ENCODE measurements at regions not wholly inside any gene's neighbourhood (a gene's known extent, or its start where the extent isn't known, plus 50 kb on each side); places are given as distances from the start of the nearest gene placed in this dataset.

DNA sequence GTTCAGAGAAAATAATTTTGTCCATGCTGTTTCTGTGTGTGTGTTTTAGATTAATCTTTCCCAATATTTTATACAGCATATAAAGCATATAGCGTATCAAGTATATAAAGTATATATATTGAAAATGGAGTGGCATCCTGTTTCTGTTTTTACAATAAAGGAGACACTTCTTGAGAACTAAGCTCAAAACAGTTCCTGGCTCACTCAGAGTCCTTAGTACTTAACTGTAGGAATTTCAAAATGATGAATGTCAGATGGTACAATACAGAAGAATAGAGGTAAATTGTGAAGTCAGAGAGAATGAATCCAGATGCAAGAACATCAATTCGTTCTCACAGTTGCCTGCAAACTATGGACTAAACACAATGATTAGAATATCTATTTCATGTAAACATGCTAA lies 68.7 kb upstream of the TAS2R1 start:
- Histone ChIP-seq H3K4me3 (replicated peaks in 1 of 3; ENCODE audit: insufficient read depth in 1 of 3, low read depth in 2 of 3, low read length in 3 of 3) (no peak overlapping the region), H3K9ac (ENCODE audit: insufficient read depth, low read depth, low read length) (no peak overlapping the region), H3K9me3 (ENCODE audit: low read length) (no peaks in the 10 kb centered on the region), H3K27ac (ENCODE audit: extremely low read length, insufficient read depth, low read length) (no peak overlapping the region), H3K79me2 (ENCODE audit: insufficient read depth, low read length) (no peaks in the 10 kb centered on the region), H2AFZ (ENCODE audit: low read length) (no peak overlapping the region), H3K36me3 (replicated peaks in 1 of 2; ENCODE audit: control insufficient read depth in 1 of 2, insufficient read depth in 2 of 2, low read length in 2 of 2) (no peaks in the 10 kb centered on the region), H3K27me3 (ENCODE audit: control insufficient read depth in 1 of 2, insufficient read depth in 2 of 2, low read length in 2 of 2) (no peaks in the 10 kb centered on the region; a peak in 1 of 5 replicates), H3K4me1 (ENCODE audit: insufficient read depth, low read length) (no peaks in the 10 kb centered on the region), H4K20me1 (ENCODE audit: insufficient read depth, low read length) (no peaks in the 10 kb centered on the region), H3K4me2 (ENCODE audit: low read depth, low read length) (no peak overlapping the region)
- TF ChIP-seq, protein P1, sequence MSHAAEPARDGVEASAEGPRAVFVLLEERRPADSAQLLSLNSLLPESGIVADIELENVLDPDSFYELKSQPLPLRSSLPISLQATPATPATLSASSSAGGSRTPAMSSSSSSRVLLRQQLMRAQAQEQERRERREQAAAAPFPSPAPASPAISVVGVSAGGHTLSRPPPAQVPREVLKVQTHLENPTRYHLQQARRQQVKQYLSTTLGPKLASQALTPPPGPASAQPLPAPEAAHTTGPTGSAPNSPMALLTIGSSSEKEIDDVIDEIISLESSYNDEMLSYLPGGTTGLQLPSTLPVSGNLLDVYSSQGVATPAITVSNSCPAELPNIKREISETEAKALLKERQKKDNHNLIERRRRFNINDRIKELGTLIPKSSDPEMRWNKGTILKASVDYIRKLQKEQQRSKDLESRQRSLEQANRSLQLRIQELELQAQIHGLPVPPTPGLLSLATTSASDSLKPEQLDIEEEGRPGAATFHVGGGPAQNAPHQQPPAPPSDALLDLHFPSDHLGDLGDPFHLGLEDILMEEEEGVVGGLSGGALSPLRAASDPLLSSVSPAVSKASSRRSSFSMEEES (CRISPR knock-in tag; IDR thresholded peaks at IDR 0.05), result no peak
- 39% methylated on average over 2 of the region's 2 CpGs for WGBS (ENCODE audit: low lambda C conversion rate)
- CTCF ChIA-PET (ENCODE audit: low intra/inter-chr PET ratio, low total read pairs), result no interaction called here
- BruUV-seq (replicated peaks), result no TSS peak
- no peak for DNase-seq (ENCODE audit: low spot score)
- ATAC-seq, result no peak
- in situ Hi-C loops (cut with HindIII; ENCODE audit: extremely low pct_ligation_motif_present, low pct_unique_long_range_greater_than_20kb), result no loop called here
- POLR2A ChIA-PET, result no interaction called here
- FAIRE-seq, result no peak
- intact Hi-C loops (cut with micrococcal nuclease; ENCODE audit: unreplicated experiment), result no loop called here

DNA sequence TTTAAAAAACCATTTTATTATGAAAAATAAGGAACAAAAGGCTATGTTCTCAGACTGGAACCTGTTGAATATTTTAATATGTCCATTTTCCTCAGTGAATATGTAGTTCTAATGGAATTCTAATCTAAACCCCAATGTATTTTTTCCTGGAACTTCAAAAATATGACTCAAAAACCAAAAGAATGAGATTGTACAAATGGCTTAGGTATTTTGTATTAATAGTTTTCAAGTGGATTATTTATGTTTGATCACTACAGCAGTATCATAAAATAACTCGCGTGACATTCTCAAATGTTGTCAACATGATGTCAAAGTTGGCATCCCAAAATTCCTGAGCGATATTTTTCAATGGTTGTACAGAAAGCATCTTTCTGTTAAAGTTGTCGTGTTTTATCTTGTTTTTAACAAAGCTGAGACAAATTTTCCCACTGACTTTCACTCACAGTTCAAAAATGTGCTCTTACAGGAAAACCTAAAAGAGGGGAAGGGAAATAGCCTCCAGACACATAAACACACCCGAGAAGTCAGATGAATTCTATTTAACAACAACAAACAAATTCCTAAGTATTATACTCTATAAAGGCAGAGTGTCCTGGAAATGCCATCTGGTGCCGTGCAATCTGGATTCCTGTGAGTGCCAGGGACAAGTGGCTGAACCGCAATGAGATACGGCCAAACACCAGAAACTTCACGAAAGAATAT lies 68.1 kb upstream of the TAS2R1 start:
- H4K20me1 ChIP-seq (ENCODE audit: insufficient read depth, low read length), result no peaks in the 10 kb centered on the region
- H3K9ac ChIP-seq (ENCODE audit: insufficient read depth, low read depth, low read length), result no peak overlapping the region
- no peak overlapping the region for H2AFZ ChIP-seq (ENCODE audit: low read length)
- H3K79me2 ChIP-seq (ENCODE audit: insufficient read depth, low read length), result no peaks in the 10 kb centered on the region
- no peaks in the 10 kb centered on the region for H3K36me3 ChIP-seq (replicated peaks in 1 of 2; ENCODE audit: control insufficient read depth in 1 of 2, insufficient read depth in 2 of 2, low read length in 2 of 2)
- ATAC-seq (no peak), DNase-seq (ENCODE audit: low spot score) (no peak), FAIRE-seq (no peak)
- no TSS peak for BruUV-seq (replicated peaks)
- H3K4me1 ChIP-seq (ENCODE audit: insufficient read depth, low read length), result no peaks in the 10 kb centered on the region
- CTCF ChIA-PET (ENCODE audit: low intra/inter-chr PET ratio, low total read pairs), result no interaction called here
- H3K4me2 ChIP-seq (ENCODE audit: low read depth, low read length), result no peak overlapping the region
- no peaks in the 10 kb centered on the region; a peak in 1 of 5 replicates for H3K27me3 ChIP-seq (ENCODE audit: control insufficient read depth in 1 of 2, insufficient read depth in 2 of 2, low read length in 2 of 2)
- H3K9me3 ChIP-seq (ENCODE audit: low read length), result no peaks in the 10 kb centered on the region
- POLR2A ChIA-PET, result no interaction called here
- H3K27ac ChIP-seq (ENCODE audit: extremely low read length, insufficient read depth, low read length), result no peak overlapping the region
- intact Hi-C loops (cut with micrococcal nuclease; ENCODE audit: unreplicated experiment) (no loop called here), in situ Hi-C loops (cut with HindIII; ENCODE audit: extremely low pct_ligation_motif_present, low pct_unique_long_range_greater_than_20kb) (no loop called here)
- H3K4me3 ChIP-seq (replicated peaks in 1 of 3; ENCODE audit: insufficient read depth in 1 of 3, low read depth in 2 of 3, low read length in 3 of 3), result no peak overlapping the region
- 32% methylated on average over 9 of the region's 9 CpGs for WGBS (ENCODE audit: low lambda C conversion rate)
- TF ChIP-seq GATAD1 (CRISPR knock-in tag; IDR thresholded peaks at IDR 0.05), result no peak
- TF ChIP-seq ZNF773 (CRISPR knock-in tag; IDR thresholded peaks at IDR 0.05; ENCODE audit: borderline replicate concordance), result no peak
- TF ChIP-seq, protein P2, sequence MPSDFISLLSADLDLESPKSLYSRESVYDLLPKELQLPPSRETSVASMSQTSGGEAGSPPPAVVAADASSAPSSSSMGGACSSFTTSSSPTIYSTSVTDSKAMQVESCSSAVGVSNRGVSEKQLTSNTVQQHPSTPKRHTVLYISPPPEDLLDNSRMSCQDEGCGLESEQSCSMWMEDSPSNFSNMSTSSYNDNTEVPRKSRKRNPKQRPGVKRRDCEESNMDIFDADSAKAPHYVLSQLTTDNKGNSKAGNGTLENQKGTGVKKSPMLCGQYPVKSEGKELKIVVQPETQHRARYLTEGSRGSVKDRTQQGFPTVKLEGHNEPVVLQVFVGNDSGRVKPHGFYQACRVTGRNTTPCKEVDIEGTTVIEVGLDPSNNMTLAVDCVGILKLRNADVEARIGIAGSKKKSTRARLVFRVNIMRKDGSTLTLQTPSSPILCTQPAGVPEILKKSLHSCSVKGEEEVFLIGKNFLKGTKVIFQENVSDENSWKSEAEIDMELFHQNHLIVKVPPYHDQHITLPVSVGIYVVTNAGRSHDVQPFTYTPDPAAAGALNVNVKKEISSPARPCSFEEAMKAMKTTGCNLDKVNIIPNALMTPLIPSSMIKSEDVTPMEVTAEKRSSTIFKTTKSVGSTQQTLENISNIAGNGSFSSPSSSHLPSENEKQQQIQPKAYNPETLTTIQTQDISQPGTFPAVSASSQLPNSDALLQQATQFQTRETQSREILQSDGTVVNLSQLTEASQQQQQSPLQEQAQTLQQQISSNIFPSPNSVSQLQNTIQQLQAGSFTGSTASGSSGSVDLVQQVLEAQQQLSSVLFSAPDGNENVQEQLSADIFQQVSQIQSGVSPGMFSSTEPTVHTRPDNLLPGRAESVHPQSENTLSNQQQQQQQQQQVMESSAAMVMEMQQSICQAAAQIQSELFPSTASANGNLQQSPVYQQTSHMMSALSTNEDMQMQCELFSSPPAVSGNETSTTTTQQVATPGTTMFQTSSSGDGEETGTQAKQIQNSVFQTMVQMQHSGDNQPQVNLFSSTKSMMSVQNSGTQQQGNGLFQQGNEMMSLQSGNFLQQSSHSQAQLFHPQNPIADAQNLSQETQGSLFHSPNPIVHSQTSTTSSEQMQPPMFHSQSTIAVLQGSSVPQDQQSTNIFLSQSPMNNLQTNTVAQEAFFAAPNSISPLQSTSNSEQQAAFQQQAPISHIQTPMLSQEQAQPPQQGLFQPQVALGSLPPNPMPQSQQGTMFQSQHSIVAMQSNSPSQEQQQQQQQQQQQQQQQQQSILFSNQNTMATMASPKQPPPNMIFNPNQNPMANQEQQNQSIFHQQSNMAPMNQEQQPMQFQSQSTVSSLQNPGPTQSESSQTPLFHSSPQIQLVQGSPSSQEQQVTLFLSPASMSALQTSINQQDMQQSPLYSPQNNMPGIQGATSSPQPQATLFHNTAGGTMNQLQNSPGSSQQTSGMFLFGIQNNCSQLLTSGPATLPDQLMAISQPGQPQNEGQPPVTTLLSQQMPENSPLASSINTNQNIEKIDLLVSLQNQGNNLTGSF (CRISPR knock-in tag; IDR thresholded peaks at IDR 0.05), result no peak
- TF ChIP-seq TOE1 (CRISPR knock-in tag; IDR thresholded peaks at IDR 0.05), result no peak
- TF ChIP-seq THYN1 (CRISPR knock-in tag; IDR thresholded peaks at IDR 0.05; ENCODE audit: borderline replicate concordance, low read depth), result no peak
- TF ChIP-seq XBP1 (CRISPR knock-in tag; IDR thresholded peaks at IDR 0.05), result no peak
- no peak for TF ChIP-seq ESRRA (CRISPR knock-in tag; IDR thresholded peaks at IDR 0.05; ENCODE audit: low read depth)
- TF ChIP-seq, protein P3, sequence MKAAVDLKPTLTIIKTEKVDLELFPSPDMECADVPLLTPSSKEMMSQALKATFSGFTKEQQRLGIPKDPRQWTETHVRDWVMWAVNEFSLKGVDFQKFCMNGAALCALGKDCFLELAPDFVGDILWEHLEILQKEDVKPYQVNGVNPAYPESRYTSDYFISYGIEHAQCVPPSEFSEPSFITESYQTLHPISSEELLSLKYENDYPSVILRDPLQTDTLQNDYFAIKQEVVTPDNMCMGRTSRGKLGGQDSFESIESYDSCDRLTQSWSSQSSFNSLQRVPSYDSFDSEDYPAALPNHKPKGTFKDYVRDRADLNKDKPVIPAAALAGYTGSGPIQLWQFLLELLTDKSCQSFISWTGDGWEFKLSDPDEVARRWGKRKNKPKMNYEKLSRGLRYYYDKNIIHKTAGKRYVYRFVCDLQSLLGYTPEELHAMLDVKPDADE (CRISPR knock-in tag; IDR thresholded peaks at IDR 0.05), result no peak
- TF ChIP-seq MAFF (IDR thresholded peaks at IDR 0.05; ENCODE audit: low read depth, low read length), result no peak
- TF ChIP-seq ZNF713 (CRISPR knock-in tag; IDR thresholded peaks at IDR 0.05), result no peak
